GM12878 (cell line): ENCODE measurements at regions not wholly inside any gene's neighbourhood (a gene's known extent, or its start where the extent isn't known, plus 50 kb on each side); places are given as distances from the start of the nearest gene placed in this dataset.

Experiments used
- ATAC-seq: fragments of 200-7000 bp; cut with Tn5 transposase; 3 replicates; pipeline ENCODE4 v1.9.1; 2020; ENCODE audit warnings: mild to moderate bottlenecking, moderate library complexity
- BruUV-seq: library from RNA; stranded (reverse); fragments of 400-500 nt; replicated peaks from 2 replicates; lab custom pipeline; 2021; lab: Mats Ljungman, UMichigan
- CTCF ChIA-PET: fragments of 300-600 bp; sonication (Branson Sonifier 250); formaldehyde crosslinking; extraction: SDS; loops from one replicate; lab custom pipeline; 2021; ENCODE audit warnings: inconsistent platforms; lab: Yijun Ruan, JAX
- POLR2A ChIA-PET: fragments of 350-600 bp; formaldehyde crosslinking; extraction: SDS; loops from one replicate; lab custom pipeline; 2021; ENCODE audit warnings: inconsistent platforms; lab: Charles Lee
- RAD21 ChIA-PET: fragments of 300-600 bp; sonication (Branson Sonifier 250); formaldehyde crosslinking; loops from one replicate; lab custom pipeline; 2023; ENCODE audit warnings: antibody characterized with exemption; ENCODE audit not compliant: unreplicated experiment; lab: Charles Lee
- SMC1A ChIA-PET: fragments of 300-600 bp; sonication (Branson Sonifier 250); formaldehyde crosslinking; loops from one replicate; lab custom pipeline; 2023; ENCODE audit not compliant: unreplicated experiment, uncharacterized antibody; lab: Charles Lee
- DNase-seq: peaks from one replicate; pipeline ENCODE4 v3.0.0-alpha.2; 2011; ENCODE audit warnings: low read depth, low spot score
- FAIRE-seq: peaks from 3 replicates; lab custom pipeline; 2011; peaks lifted over from hg19 to GRCh38; lab: Jason Lieb, UNC
- H2AFZ ChIP-seq: 2 replicates; pipeline ENCODE4 v1.6.0; 2011; ENCODE audit warnings: low read depth, low read length, control low read depth; ENCODE audit not compliant: control insufficient read depth
- H3K27ac ChIP-seq: 2 replicates; pipeline ENCODE4 v1.5.1; 2011; ENCODE audit warnings: control low read depth; ENCODE audit not compliant: control insufficient read depth, insufficient read depth
- H3K27me3 ChIP-seq, 2 experiments: replicated peaks in 1 of 2; 2 replicates each; pipeline versions ENCODE4 v1.6.0 to v1.6.1; 2011; ENCODE audit warnings: low read length in 1 of 2; ENCODE audit not compliant: control insufficient read depth in 2 of 2, insufficient read depth in 2 of 2
- H3K36me3 ChIP-seq, 2 experiments: 2 replicates each; pipeline ENCODE4 v1.5.1; 2011; ENCODE audit warnings: low read length in 1 of 2; ENCODE audit not compliant: control insufficient read depth in 2 of 2, insufficient read depth in 2 of 2
- H3K4me1 ChIP-seq: 2 replicates; pipeline ENCODE4 v1.6.1; 2011; ENCODE audit warnings: mild to moderate bottlenecking, low read length, moderate library complexity, mixed read lengths; ENCODE audit not compliant: control insufficient read depth, insufficient read depth
- H3K4me2 ChIP-seq: 2 replicates; pipeline ENCODE4 v1.6.0; 2011; ENCODE audit warnings: control low read depth; ENCODE audit not compliant: control insufficient read depth, insufficient read depth
- H3K4me3 ChIP-seq: fragments of 200-600 bp; sonication (generic); 2 replicates; pipeline ENCODE4 v1.5.1; 2016
- H3K79me2 ChIP-seq: 2 replicates; pipeline ENCODE4 v1.6.0; 2011; ENCODE audit warnings: low read length; ENCODE audit not compliant: control insufficient read depth, insufficient read depth
- H3K9ac ChIP-seq: 2 replicates; pipeline ENCODE4 v1.8.0; 2011; ENCODE audit warnings: low read length, control low read depth, mixed read lengths; ENCODE audit not compliant: control insufficient read depth, insufficient read depth
- H3K9me3 ChIP-seq: replicated peaks from 3 replicates; pipeline ENCODE4 v1.5.1; 2011; ENCODE audit warnings: mild to moderate bottlenecking, low read length; ENCODE audit not compliant: control insufficient read depth, insufficient read depth
- H4K20me1 ChIP-seq: 2 replicates; pipeline ENCODE4 v1.6.0; 2011; ENCODE audit not compliant: control insufficient read depth, insufficient read depth
- ESRRA ChIP-seq: IDR thresholded peaks from 2 replicates; pipeline ENCODE4 v1.6.1; 2012; ENCODE audit warnings: mild to moderate bottlenecking, low read length, improper control_type of control experiment
- ETV6 ChIP-seq, 2 experiments: fragments of 450-650 bp in 1 of 2; IDR thresholded peaks in 1 of 2; conservative IDR thresholded peaks in 1 of 2; 2 replicates each; pipeline ENCODE4 v1.6.1; 2014; ENCODE audit warnings: antibody characterized with exemption in 1 of 2, borderline replicate concordance in 1 of 2, low read depth in 1 of 2, mild to moderate bottlenecking in 1 of 2, moderate library complexity in 1 of 2
- HCFC1 ChIP-seq: fragments of 150-350 bp; IDR thresholded peaks from 2 replicates; pipeline ENCODE4 v1.6.1; 2014; ENCODE audit warnings: low read length
- IKZF2 ChIP-seq, 2 experiments: fragments of 450-650 bp; IDR thresholded peaks; 2 replicates each; pipeline ENCODE4 v1.6.1; 2017; ENCODE audit warnings: mild to moderate bottlenecking in 2 of 2, moderate library complexity in 2 of 2
- KDM1A ChIP-seq: fragments of 200-600 bp; sonication (generic); IDR thresholded peaks from 2 replicates; pipeline ENCODE4 v1.6.1; 2016; ENCODE audit warnings: borderline replicate concordance
- RB1 ChIP-seq: fragments of 450-650 bp; formaldehyde crosslinking; IDR thresholded peaks from 2 replicates; pipeline ENCODE4 v1.6.1; 2017; ENCODE audit warnings: mild to moderate bottlenecking, borderline replicate concordance
- SIX5 ChIP-seq: IDR thresholded peaks from 2 replicates; pipeline ENCODE4 v1.6.1; 2011; ENCODE audit warnings: mild to moderate bottlenecking, low read depth, low read length, moderate library complexity; ENCODE audit not compliant: severe bottlenecking
- STAT1 ChIP-seq: fragments of 450-650 bp; conservative IDR thresholded peaks from 2 replicates; pipeline ENCODE4 v1.6.1; 2014; ENCODE audit warnings: antibody characterized with exemption, mild to moderate bottlenecking
- WGBS: methylation state at CpG from one replicate; pipeline ENCODE4 v1.1.6; 2016; ENCODE audit warnings: low lambda C conversion rate; ENCODE audit not compliant: insufficient replicate concordance, insufficient coverage; ENCODE audit errors: missing lambda C conversion rate; 5-methylcytosine and 5-hydroxymethylcytosine counted together
- in situ Hi-C: fragments of 300-500 bp; cut with MboI; formaldehyde crosslinking; loops from 9 replicates; pipeline ENCODE4 v1.14.3; 2018; ENCODE audit warnings: mixed read lengths
- intact Hi-C: fragments of 100-400 bp; cut with micrococcal nuclease; formaldehyde crosslinking; loops from one replicate; pipeline ENCODE4 v1.14.2; 2022; ENCODE audit not compliant: unreplicated experiment
- TF ChIP-seq, protein P1 (sequence below): fragments of 450-650 bp; formaldehyde crosslinking; IDR thresholded peaks from 2 replicates; pipeline ENCODE4 v1.4.0; 2020; ENCODE audit warnings: mild to moderate bottlenecking, moderate library complexity
- TF ChIP-seq, protein P2 (sequence below): fragments of 450-650 bp; IDR thresholded peaks from 2 replicates; pipeline ENCODE4 v1.6.1; 2017; ENCODE audit warnings: mild to moderate bottlenecking, low read depth, inconsistent platforms; ENCODE audit not compliant: poor library complexity, severe bottlenecking
- TF ChIP-seq, protein P3 (sequence below): IDR thresholded peaks from 2 replicates; pipeline ENCODE4 v1.6.1; 2012; ENCODE audit warnings: low read length, inconsistent platforms

DNA sequence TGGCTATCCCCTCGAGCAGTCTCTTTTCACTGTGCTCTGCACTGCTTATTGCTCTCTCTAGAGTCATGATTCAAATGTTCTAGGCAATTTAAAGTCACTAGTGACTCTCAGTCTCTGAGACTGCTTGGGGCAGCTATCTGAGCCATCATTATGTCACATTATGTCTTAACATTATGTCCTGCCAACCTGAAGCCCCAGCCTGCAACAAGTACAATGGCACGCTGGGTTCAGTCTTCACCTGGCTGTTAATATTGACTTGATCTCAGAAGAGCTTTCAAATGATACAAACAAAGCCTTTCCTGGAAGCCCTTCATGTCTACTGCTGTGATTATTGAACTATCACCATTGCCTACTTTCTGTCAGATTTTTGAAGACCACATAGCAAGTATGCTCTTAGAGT lies 128.1 kb upstream of the GRM7 start:
- H3K36me3 ChIP-seq: no peaks in the 10 kb centered on the region
- no peak overlapping the region for H3K27ac ChIP-seq
- SMC1A ChIA-PET: interaction anchor here (1.1 to 1.5 kb wide), 2 partner anchors 11 to 13 kb away, joined by 3 to 4 read pairs; no protein-coding TSS in a partner anchor
- in situ Hi-C loops: no loop called here
- ATAC-seq: no peak
- no peaks in the 10 kb centered on the region for H3K79me2 ChIP-seq
- no peak for DNase-seq
- TF ChIP-seq, protein P1, sequence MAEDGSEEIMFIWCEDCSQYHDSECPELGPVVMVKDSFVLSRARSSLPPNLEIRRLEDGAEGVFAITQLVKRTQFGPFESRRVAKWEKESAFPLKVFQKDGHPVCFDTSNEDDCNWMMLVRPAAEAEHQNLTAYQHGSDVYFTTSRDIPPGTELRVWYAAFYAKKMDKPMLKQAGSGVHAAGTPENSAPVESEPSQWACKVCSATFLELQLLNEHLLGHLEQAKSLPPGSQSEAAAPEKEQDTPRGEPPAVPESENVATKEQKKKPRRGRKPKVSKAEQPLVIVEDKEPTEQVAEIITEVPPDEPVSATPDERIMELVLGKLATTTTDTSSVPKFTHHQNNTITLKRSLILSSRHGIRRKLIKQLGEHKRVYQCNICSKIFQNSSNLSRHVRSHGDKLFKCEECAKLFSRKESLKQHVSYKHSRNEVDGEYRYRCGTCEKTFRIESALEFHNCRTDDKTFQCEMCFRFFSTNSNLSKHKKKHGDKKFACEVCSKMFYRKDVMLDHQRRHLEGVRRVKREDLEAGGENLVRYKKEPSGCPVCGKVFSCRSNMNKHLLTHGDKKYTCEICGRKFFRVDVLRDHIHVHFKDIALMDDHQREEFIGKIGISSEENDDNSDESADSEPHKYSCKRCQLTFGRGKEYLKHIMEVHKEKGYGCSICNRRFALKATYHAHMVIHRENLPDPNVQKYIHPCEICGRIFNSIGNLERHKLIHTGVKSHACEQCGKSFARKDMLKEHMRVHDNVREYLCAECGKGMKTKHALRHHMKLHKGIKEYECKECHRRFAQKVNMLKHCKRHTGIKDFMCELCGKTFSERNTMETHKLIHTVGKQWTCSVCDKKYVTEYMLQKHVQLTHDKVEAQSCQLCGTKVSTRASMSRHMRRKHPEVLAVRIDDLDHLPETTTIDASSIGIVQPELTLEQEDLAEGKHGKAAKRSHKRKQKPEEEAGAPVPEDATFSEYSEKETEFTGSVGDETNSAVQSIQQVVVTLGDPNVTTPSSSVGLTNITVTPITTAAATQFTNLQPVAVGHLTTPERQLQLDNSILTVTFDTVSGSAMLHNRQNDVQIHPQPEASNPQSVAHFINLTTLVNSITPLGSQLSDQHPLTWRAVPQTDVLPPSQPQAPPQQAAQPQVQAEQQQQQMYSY (CRISPR knock-in tag): no peak
- TF ChIP-seq, protein P2, sequence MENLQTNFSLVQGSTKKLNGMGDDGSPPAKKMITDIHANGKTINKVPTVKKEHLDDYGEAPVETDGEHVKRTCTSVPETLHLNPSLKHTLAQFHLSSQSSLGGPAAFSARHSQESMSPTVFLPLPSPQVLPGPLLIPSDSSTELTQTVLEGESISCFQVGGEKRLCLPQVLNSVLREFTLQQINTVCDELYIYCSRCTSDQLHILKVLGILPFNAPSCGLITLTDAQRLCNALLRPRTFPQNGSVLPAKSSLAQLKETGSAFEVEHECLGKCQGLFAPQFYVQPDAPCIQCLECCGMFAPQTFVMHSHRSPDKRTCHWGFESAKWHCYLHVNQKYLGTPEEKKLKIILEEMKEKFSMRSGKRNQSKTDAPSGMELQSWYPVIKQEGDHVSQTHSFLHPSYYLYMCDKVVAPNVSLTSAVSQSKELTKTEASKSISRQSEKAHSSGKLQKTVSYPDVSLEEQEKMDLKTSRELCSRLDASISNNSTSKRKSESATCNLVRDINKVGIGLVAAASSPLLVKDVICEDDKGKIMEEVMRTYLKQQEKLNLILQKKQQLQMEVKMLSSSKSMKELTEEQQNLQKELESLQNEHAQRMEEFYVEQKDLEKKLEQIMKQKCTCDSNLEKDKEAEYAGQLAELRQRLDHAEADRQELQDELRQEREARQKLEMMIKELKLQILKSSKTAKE: no peak
- TF ChIP-seq ETV6 (conservative IDR thresholded peaks at IDR 0.05 in 1 of 2, IDR thresholded peaks at IDR 0.05 in 1 of 2; ENCODE audit: borderline replicate concordance in 1 of 2, low read depth in 1 of 2) (no peak), HCFC1 (no peak), IKZF2 (IDR thresholded peaks at IDR 0.05) (no peak), SIX5 (no peak), STAT1 (no peak), ESRRA (no peak), RB1 (no peak), KDM1A (no peak)
- TF ChIP-seq, protein P3, sequence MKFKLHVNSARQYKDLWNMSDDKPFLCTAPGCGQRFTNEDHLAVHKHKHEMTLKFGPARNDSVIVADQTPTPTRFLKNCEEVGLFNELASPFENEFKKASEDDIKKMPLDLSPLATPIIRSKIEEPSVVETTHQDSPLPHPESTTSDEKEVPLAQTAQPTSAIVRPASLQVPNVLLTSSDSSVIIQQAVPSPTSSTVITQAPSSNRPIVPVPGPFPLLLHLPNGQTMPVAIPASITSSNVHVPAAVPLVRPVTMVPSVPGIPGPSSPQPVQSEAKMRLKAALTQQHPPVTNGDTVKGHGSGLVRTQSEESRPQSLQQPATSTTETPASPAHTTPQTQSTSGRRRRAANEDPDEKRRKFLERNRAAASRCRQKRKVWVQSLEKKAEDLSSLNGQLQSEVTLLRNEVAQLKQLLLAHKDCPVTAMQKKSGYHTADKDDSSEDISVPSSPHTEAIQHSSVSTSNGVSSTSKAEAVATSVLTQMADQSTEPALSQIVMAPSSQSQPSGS: no peak
- TF ChIP-seq, all 136 proteins: peak for 0
- no peak overlapping the region for H3K9ac ChIP-seq
- no peak overlapping the region for H2AFZ ChIP-seq
- BruUV-seq: no TSS peak
- H3K27me3 ChIP-seq: no peaks in the 10 kb centered on the region
- intact Hi-C loops: no loop called here
- ChIA-PET RAD21 (no interaction called here), CTCF (no interaction called here), POLR2A (no interaction called here)
- no peaks in the 10 kb centered on the region for H3K4me1 ChIP-seq
- H3K4me2 ChIP-seq: no peak overlapping the region
- no peaks in the 10 kb centered on the region for H3K9me3 ChIP-seq
- no peak for FAIRE-seq
- H3K4me3 ChIP-seq: no peak overlapping the region
- H4K20me1 ChIP-seq: no peaks in the 10 kb centered on the region
- 50% methylated on average over 2 of the region's 2 CpGs for WGBS
